ENCODE measurements at regions not wholly inside any gene's neighbourhood (a gene's known extent, or its start where the extent isn't known, plus 50 kb on each side); places are given as distances from the start of the nearest gene placed in this dataset.

DNA sequence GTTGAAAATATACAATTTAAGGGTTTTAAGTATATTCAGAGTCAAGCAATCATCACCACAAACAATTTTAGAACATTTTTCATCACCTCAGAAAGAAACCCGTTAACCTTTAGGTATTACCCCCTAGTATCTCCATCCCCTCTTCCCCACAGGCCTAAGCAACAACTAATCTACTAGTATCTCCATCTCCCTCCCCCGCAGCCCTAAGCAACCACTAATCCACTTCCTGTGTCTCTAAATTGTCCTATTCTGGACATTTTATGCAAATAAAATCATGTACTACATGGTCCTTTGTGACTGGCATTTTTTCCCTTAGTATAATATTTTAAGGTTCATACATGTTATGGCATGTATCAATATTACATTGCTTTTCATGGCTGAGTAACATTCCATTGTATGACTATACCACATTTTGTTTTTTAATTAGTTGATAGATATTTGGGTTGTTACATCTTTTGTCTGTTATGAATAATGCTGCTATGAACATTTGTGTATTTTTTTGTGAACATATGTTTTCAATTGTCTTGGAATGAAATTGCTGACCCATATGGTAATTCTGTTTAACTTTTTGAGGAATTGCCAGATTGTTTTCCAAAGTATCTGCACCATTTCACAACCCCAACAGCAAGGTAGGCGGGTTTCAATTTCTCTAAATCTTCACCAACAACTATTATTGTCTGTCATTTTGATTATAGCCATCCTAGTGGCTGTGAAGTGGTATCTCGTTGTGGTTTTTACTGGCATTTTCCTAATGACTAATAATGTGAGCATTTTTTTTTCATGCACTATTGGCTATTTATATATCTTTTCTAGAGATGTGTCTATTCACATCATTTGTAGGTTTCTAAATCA is 215.6 kb upstream of the CD96 start:
- no peak overlapping the region for H3K4me3 ChIP-seq (ENCODE audit: low read depth, low read length)
- DNase-seq (ENCODE audit: low read depth): no peak
- TF ChIP-seq CTCF (IDR thresholded peaks at IDR 0.05; ENCODE audit: insufficient read depth, low read depth, low read length, missing control alignments): no peak

DNA sequence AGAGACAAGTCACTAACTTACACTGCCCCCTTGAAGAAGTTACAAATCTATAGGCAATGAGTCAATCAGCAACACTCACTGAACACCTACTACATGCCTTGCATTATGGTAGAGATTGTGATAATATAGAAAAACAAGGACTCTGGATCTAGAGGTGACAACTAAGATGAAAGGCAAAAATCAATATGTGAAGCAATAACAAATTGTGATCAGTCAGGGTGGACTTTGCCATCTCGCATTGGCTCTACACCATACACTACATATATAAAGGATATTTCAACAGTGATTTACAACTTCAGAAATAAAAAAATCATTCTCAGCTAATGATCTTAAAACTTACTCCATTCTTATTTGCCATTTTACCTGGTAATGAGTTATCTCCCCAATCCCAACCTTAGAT is 210.7 kb upstream of the CD96 start:
- DNase-seq (ENCODE audit: low read depth): no peak
- H3K4me3 ChIP-seq (ENCODE audit: low read depth, low read length): no peak overlapping the region
- no peak for TF ChIP-seq CTCF (IDR thresholded peaks at IDR 0.05; ENCODE audit: insufficient read depth, low read depth, low read length, missing control alignments)

GRCh38 chr3:111331912-111332311 is 210.1 kb upstream of the CD96 start:
- no peak for DNase-seq (ENCODE audit: low read depth)
- TF ChIP-seq CTCF (IDR thresholded peaks at IDR 0.05; ENCODE audit: insufficient read depth, low read depth, low read length, missing control alignments): no peak
- no peak overlapping the region for H3K4me3 ChIP-seq (ENCODE audit: low read depth, low read length)

DNA sequence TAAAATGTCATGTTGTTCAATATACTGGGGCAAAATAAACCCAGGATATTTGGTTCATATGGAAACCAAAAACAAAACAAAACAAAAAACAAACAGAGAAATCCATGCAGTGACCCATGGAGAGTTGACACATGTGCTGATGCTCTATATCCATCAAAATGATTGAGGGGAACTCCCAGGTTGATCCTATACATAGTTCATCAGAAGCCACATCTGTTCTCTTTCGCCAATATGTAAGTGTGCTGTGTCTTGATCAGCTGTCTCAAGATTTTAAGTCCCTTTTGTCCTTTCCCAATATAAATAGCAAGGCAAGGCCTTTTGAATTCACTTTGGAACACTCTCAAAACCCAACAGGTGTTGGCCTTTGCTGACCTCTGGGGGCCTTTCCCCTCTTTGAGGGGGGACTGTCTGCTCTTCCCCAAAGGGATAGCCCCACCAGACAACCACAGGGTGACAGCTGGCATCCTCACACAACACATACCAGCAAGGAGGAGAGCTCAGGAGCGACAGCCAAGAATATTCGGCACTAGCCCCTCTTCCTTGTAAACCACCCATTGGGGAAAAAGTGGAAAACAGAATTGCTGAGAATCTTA is 209.4 kb upstream of the CD96 start:
- no peak overlapping the region for H3K4me3 ChIP-seq (ENCODE audit: low read depth, low read length)
- DNase-seq (ENCODE audit: low read depth): no peak
- no peak for TF ChIP-seq CTCF (IDR thresholded peaks at IDR 0.05; ENCODE audit: insufficient read depth, low read depth, low read length, missing control alignments)

- TF ChIP-seq CTCF (IDR thresholded peaks at IDR 0.05; ENCODE audit: insufficient read depth, low read depth, low read length, missing control alignments): no peak
- H3K4me3 ChIP-seq (ENCODE audit: low read depth, low read length): no peak overlapping the region
- DNase-seq (ENCODE audit: low read depth): no peak
These were observed 208.4 kb upstream of the CD96 start for GRCh38 chr3:111333642-111334041.

DNA sequence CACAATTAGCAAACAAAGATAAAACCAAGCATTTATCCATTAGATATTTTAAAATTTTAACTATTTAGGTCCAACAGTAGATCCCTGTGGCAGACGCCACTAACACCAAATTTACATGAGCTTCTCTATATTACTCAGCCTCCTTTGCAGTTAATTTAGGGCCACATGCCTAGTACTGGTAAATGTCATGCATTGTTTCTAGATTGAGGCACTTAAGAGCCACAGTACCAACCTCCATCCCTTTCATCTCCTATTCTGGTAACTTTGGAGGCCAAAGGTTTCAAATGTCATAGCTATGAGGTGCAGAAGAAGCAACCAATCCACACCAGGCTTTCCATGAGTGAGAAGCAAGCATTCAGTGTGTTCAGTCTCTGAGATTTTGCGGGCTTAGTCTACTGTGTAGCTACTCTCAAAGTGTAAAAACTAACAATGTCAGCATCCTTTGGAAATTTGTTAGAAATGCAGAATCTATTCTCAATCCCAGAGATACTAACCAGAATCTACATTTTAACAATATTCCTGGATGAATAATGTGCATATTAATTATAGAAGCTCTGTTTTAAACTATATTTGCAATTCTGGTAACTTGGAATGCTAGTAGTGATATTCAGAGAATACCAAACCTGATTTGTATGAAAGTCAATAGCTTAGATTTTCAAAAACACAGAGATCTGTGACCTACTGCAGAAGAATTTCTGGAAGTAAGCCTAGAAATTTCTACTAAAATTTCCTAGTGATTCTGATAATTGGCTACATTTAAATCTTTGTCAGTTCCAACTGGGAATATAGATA is 206.3 kb upstream of the CD96 start:
- H3K4me3 ChIP-seq (ENCODE audit: low read depth, low read length): no peak overlapping the region
- TF ChIP-seq CTCF (IDR thresholded peaks at IDR 0.05; ENCODE audit: insufficient read depth, low read depth, low read length, missing control alignments): no peak
- DNase-seq (ENCODE audit: low read depth): no peak
